Testis (tissue), 2 donors: ENCODE measurements at regions not wholly inside any gene's neighbourhood (a gene's known extent, or its start where the extent isn't known, plus 50 kb on each side); places are given as distances from the start of the nearest gene placed in this dataset.

ENCODE experiments used
- DNase-seq: peaks from one replicate; pipeline ENCODE4 v3.0.0-alpha.2; 2019
- H3K27ac ChIP-seq, 2 donors: fragments of 200-600 bp; sonication (generic); one replicate each; pipeline ENCODE4 v1.5.1; 2019
- H3K27me3 ChIP-seq: fragments of 200-600 bp; sonication (generic); one replicate; pipeline ENCODE4 v1.5.1; 2019
- H3K36me3 ChIP-seq: fragments of 200-600 bp; sonication (generic); one replicate; pipeline ENCODE4 v1.5.1; 2017; ENCODE audit warnings: low read depth; ENCODE audit errors: missing control alignments
- H3K4me1 ChIP-seq: fragments of 200-600 bp; sonication (generic); one replicate; pipeline ENCODE4 v1.5.1; 2019
- H3K4me3 ChIP-seq, 2 donors: fragments of 200-600 bp; sonication (generic); one replicate each; pipeline ENCODE4 v1.5.1; 2017 to 2019
- H3K9me3 ChIP-seq: fragments of 200-600 bp; sonication (generic); one replicate; pipeline ENCODE4 v1.5.1; 2017
- CTCF ChIP-seq, 3 experiments: fragments of 450-650 bp in 2 of 3; fragments of 200-600 bp in 1 of 3; sonication (generic) in 1 of 3; IDR thresholded peaks; one replicate each; pipeline ENCODE4 v1.5.1; 2016 to 2019; ENCODE audit warnings: antibody characterized with exemption in 3 of 3, mild to moderate bottlenecking in 2 of 3, moderate library complexity in 1 of 3
- POLR2A ChIP-seq: fragments of 450-650 bp; IDR thresholded peaks from one replicate; pipeline ENCODE4 v1.6.1; 2017; ENCODE audit warnings: antibody characterized with exemption, mild to moderate bottlenecking, moderate library complexity
- WGBS, 2 donors: methylation state at CpG; one replicate each; pipeline ENCODE4 v1.1.5; 2018; 5-methylcytosine and 5-hydroxymethylcytosine counted together
- intact Hi-C: fragments of 100-400 bp; cut with DNase I; formaldehyde crosslinking; loops from one replicate; pipeline ENCODE4 v1.15.1; 2023; ENCODE audit warnings: low total_unique reads

GRCh38 chr2:100752628-100753333 lies 67.2 kb upstream of the NPAS2 start:
- DNase-seq = no peak
- no peak overlapping the region for H3K27ac ChIP-seq
- H3K4me3 ChIP-seq = no peak overlapping the region
- WGBS, 2 donors = 74 to 80% methylated on average over 2 of the region's 2 CpGs
- no peak for TF ChIP-seq POLR2A
- TF ChIP-seq CTCF (IDR thresholded peaks at IDR 0.05) = no peak
- H3K4me1 ChIP-seq = no peaks in the 10 kb centered on the region
- no peaks in the 10 kb centered on the region for H3K9me3 ChIP-seq
- H3K27me3 ChIP-seq = no peaks in the 10 kb centered on the region
- no peaks in the 10 kb centered on the region for H3K36me3 ChIP-seq
- intact Hi-C loops = no loop called here

- no peak for DNase-seq
- Histone ChIP-seq H3K36me3 (no peaks in the 10 kb centered on the region), H3K9me3 (no peaks in the 10 kb centered on the region), H3K4me3 (no peak overlapping the region), H3K4me1 (no peaks in the 10 kb centered on the region), H3K27me3 (no peaks in the 10 kb centered on the region), H3K27ac (no peak overlapping the region)
- intact Hi-C loops = no loop called here
- WGBS, 2 donors = 79 to 84% methylated on average over 4 of the region's 4 CpGs
- TF ChIP-seq CTCF (IDR thresholded peaks at IDR 0.05) (no peak), POLR2A (no peak)
Observed at GRCh38 chr2:100753444-100753843, 66.5 kb upstream of the NPAS2 start.

- Histone ChIP-seq H3K27me3 (no peaks in the 10 kb centered on the region), H3K27ac (no peak overlapping the region), H3K4me1 (no peaks in the 10 kb centered on the region), H3K36me3 (no peaks in the 10 kb centered on the region), H3K4me3 (no peak overlapping the region), H3K9me3 (no peaks in the 10 kb centered on the region)
- no peak for DNase-seq
- 62 to 68% methylated on average over 1 of the region's 1 CpG for WGBS, 2 donors
- TF ChIP-seq CTCF (IDR thresholded peaks at IDR 0.05) (no peak), POLR2A (no peak)
- intact Hi-C loops = no loop called here
Observed at GRCh38 chr2:100753881-100754280, 66.1 kb upstream of the NPAS2 start.

- Histone ChIP-seq H3K9me3 (no peaks in the 10 kb centered on the region), H3K4me1 (no peaks in the 10 kb centered on the region), H3K4me3 (no peak overlapping the region), H3K27ac (no peak overlapping the region), H3K36me3 (no peaks in the 10 kb centered on the region), H3K27me3 (no peaks in the 10 kb centered on the region)
- TF ChIP-seq CTCF (IDR thresholded peaks at IDR 0.05) = no peak
- no peak for TF ChIP-seq POLR2A
- 75 to 79% methylated on average over 4 of the region's 4 CpGs for WGBS, 2 donors
- no peak for DNase-seq
- intact Hi-C loops = no loop called here
Observed at GRCh38 chr2:100754951-100755350, 65.0 kb upstream of the NPAS2 start.

- no peak for DNase-seq
Observed at GRCh38 chr2:100755441-100755840, 64.5 kb upstream of the NPAS2 start.

More at GRCh38 chr2:100755441-100755840, 64.5 kb upstream of the NPAS2 start:
- no peak overlapping the region for H3K4me3 ChIP-seq
- H3K4me1 ChIP-seq = no peaks in the 10 kb centered on the region
- no peak overlapping the region for H3K27ac ChIP-seq
- no peak for TF ChIP-seq CTCF (IDR thresholded peaks at IDR 0.05)
- TF ChIP-seq POLR2A = no peak
- no peaks in the 10 kb centered on the region for H3K27me3 ChIP-seq
- no peaks in the 10 kb centered on the region for H3K36me3 ChIP-seq
- intact Hi-C loops = no loop called here
- 70 to 85% methylated on average over 2 of the region's 2 CpGs for WGBS, 2 donors
- H3K9me3 ChIP-seq = no peaks in the 10 kb centered on the region
